ENCODE measurements at regions not wholly inside any gene's neighbourhood (a gene's known extent, or its start where the extent isn't known, plus 50 kb on each side); places are given as distances from the start of the nearest gene placed in this dataset.

- Mint-ChIP-seq H3K4me1 (no peaks in the 10 kb centered on the region), H3K27ac (no peak overlapping the region), H3K4me3 (no peak overlapping the region), H3K36me3 (no peaks in the 10 kb centered on the region), H3K9me3 (no peaks in the 10 kb centered on the region), H3K27me3 (peaks cover 0 to 25% (median 14%) of the 10 kb centered on the region in 5 donors)
- no peak overlapping the region for H3K27ac ChIP-seq (ENCODE audit: low read depth, low read length)
- POLR2A ChIA-PET = no interaction called here
- H3K9me3 ChIP-seq (ENCODE audit: control insufficient read depth in 2 of 3, low read length in 3 of 3) = no peaks in the 10 kb centered on the region
- H3K27me3 ChIP-seq (ENCODE audit: control insufficient read depth in 2 of 2, insufficient read depth in 2 of 2, low read length in 2 of 2) = no peaks in the 10 kb centered on the region
- H3K36me3 ChIP-seq (ENCODE audit: control insufficient read depth in 2 of 3, insufficient read depth in 3 of 3, low read length in 3 of 3) = no peaks in the 10 kb centered on the region
- CTCF ChIA-PET = no interaction called here
- DNase-seq = no peak
- intact Hi-C loops (cut with micrococcal nuclease) = no loop called here
- no peak for ATAC-seq
- H3K4me1 ChIP-seq (ENCODE audit: control insufficient read depth in 2 of 2, insufficient read depth in 2 of 2, low read length in 2 of 2) = no peaks in the 10 kb centered on the region
- no peak overlapping the region for H3K4me3 ChIP-seq (ENCODE audit: low read length)
Measured at GRCh38 chr5:96576876-96577275, 85.3 kb upstream of the CAST start.

- no peak for DNase-seq
- H3K36me3 ChIP-seq (ENCODE audit: control insufficient read depth in 2 of 3, insufficient read depth in 3 of 3, low read length in 3 of 3) = no peaks in the 10 kb centered on the region
- Mint-ChIP-seq H3K4me1 (no peaks in the 10 kb centered on the region), H3K27me3 (peaks cover 0 to 23% (median 14%) of the 10 kb centered on the region in 5 donors), H3K36me3 (no peaks in the 10 kb centered on the region), H3K9me3 (no peaks in the 10 kb centered on the region), H3K27ac (no peak overlapping the region), H3K4me3 (no peak overlapping the region)
- H3K27ac ChIP-seq (ENCODE audit: low read depth, low read length) = no peak overlapping the region
- no peaks in the 10 kb centered on the region for H3K27me3 ChIP-seq (ENCODE audit: control insufficient read depth in 2 of 2, insufficient read depth in 2 of 2, low read length in 2 of 2)
- H3K9me3 ChIP-seq (ENCODE audit: control insufficient read depth in 2 of 3, low read length in 3 of 3) = no peaks in the 10 kb centered on the region
- intact Hi-C loops (cut with micrococcal nuclease) = no loop called here
- H3K4me3 ChIP-seq (ENCODE audit: low read length) = no peak overlapping the region
- ChIA-PET POLR2A (no interaction called here), CTCF (no interaction called here)
- H3K4me1 ChIP-seq (ENCODE audit: control insufficient read depth in 2 of 2, insufficient read depth in 2 of 2, low read length in 2 of 2) = no peaks in the 10 kb centered on the region
- ATAC-seq = no peak
Measured at GRCh38 chr5:96577909-96578308, 84.3 kb upstream of the CAST start.

- CTCF ChIA-PET = no interaction called here
- Histone ChIP-seq H3K9me3 (ENCODE audit: control insufficient read depth in 2 of 3, low read length in 3 of 3) (no peaks in the 10 kb centered on the region), H3K36me3 (ENCODE audit: control insufficient read depth in 2 of 3, insufficient read depth in 3 of 3, low read length in 3 of 3) (no peaks in the 10 kb centered on the region), H3K27ac (ENCODE audit: low read depth, low read length) (no peak overlapping the region), H3K27me3 (ENCODE audit: control insufficient read depth in 2 of 2, insufficient read depth in 2 of 2, low read length in 2 of 2) (no peaks in the 10 kb centered on the region), H3K4me1 (ENCODE audit: control insufficient read depth in 2 of 2, insufficient read depth in 2 of 2, low read length in 2 of 2) (no peaks in the 10 kb centered on the region), H3K4me3 (ENCODE audit: low read length) (no peak overlapping the region)
- intact Hi-C loops (cut with micrococcal nuclease) = loop anchor here in 1 of 2 donors (5.0 kb wide), 1 partner anchor 42 kb away; no protein-coding TSS in a partner anchor
- DNase-seq = no peak
- ATAC-seq = no peak
- Mint-ChIP-seq H3K36me3 (no peaks in the 10 kb centered on the region), H3K27me3 (peaks cover 18 to 37% (median 28%) of the 10 kb centered on the region in 5 donors), H3K4me3 (no peak overlapping the region), H3K4me1 (peaks cover 4 to 6% (median 6%) of the 10 kb centered on the region in 7 donors), H3K9me3 (no peaks in the 10 kb centered on the region), H3K27ac (no peak overlapping the region)
- POLR2A ChIA-PET = no interaction called here
Measured at GRCh38 chr5:96579711-96580110, 82.5 kb upstream of the CAST start.

- DNase-seq (no peak), ATAC-seq (no peak)
- H3K36me3 ChIP-seq (ENCODE audit: control insufficient read depth in 2 of 3, insufficient read depth in 3 of 3, low read length in 3 of 3) = no peaks in the 10 kb centered on the region
- H3K4me1 Mint-ChIP-seq = peaks cover 5 to 8% (median 7%) of the 10 kb centered on the region in 7 donors
- intact Hi-C loops (cut with micrococcal nuclease) = loop anchor here in 1 of 2 donors (5.0 kb wide), 1 partner anchor 45 kb away; no protein-coding TSS in a partner anchor
- CTCF ChIA-PET = no interaction called here
- H3K4me3 ChIP-seq (ENCODE audit: low read length) = no peak overlapping the region
- H3K27me3 Mint-ChIP-seq = peaks cover 18 to 49% (median 38%) of the 10 kb centered on the region in 5 donors
- H3K4me3 Mint-ChIP-seq = no peak overlapping the region
- H3K27me3 ChIP-seq (ENCODE audit: control insufficient read depth in 2 of 2, insufficient read depth in 2 of 2, low read length in 2 of 2) = no peaks in the 10 kb centered on the region
- H3K9me3 Mint-ChIP-seq = no peaks in the 10 kb centered on the region
- no peaks in the 10 kb centered on the region for H3K9me3 ChIP-seq (ENCODE audit: control insufficient read depth in 2 of 3, low read length in 3 of 3)
- no peaks in the 10 kb centered on the region for H3K36me3 Mint-ChIP-seq
- no peak overlapping the region for H3K27ac Mint-ChIP-seq
- H3K27ac ChIP-seq (ENCODE audit: low read depth, low read length) = no peak overlapping the region
- POLR2A ChIA-PET = no interaction called here
- no peaks in the 10 kb centered on the region for H3K4me1 ChIP-seq (ENCODE audit: control insufficient read depth in 2 of 2, insufficient read depth in 2 of 2, low read length in 2 of 2)
Measured at GRCh38 chr5:96582343-96582742, 79.8 kb upstream of the CAST start.

GRCh38 chr5:96584712-96585111 lies 77.5 kb upstream of the CAST start:
- peaks cover 5 to 8% (median 7%) of the 10 kb centered on the region in 7 donors for H3K4me1 Mint-ChIP-seq
- peak overlapping the region in 2 of 10 donors; percentile 3 to 10 for H3K4me3 Mint-ChIP-seq
- no peaks in the 10 kb centered on the region for H3K36me3 Mint-ChIP-seq

DNA sequence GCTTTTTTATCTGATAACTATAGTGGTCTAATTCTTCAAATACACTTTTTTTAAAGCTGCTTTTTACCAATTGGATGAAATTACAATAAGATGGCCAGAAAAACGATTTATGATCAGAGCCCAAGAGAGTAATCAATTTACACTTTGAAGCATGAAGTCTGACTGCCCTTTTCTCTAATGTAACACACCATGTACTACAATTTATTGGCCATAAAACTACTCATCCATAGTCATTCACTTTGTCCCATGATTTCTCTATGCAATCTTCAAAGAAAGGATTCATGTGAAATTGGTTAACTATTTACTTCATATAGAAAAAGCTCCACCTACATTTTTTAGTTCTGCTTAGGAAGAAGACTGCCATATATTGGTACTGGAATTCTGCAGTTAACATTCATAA lies 73.6 kb upstream of the CAST start:
- Histone ChIP-seq H3K4me3 (ENCODE audit: low read length) (no peak overlapping the region), H3K9me3 (ENCODE audit: control insufficient read depth in 2 of 3, low read length in 3 of 3) (no peaks in the 10 kb centered on the region), H3K27me3 (ENCODE audit: control insufficient read depth in 2 of 2, insufficient read depth in 2 of 2, low read length in 2 of 2) (peaks cover 0 to 3% of the 10 kb centered on the region in 2 donors), H3K27ac (ENCODE audit: low read depth, low read length) (no peak overlapping the region), H3K36me3 (ENCODE audit: control insufficient read depth in 2 of 3, insufficient read depth in 3 of 3, low read length in 3 of 3) (no peaks in the 10 kb centered on the region), H3K4me1 (ENCODE audit: control insufficient read depth in 2 of 2, insufficient read depth in 2 of 2, low read length in 2 of 2) (no peaks in the 10 kb centered on the region)
- Mint-ChIP-seq H3K9me3 (no peaks in the 10 kb centered on the region), H3K4me1 (peaks cover 5 to 8% (median 7%) of the 10 kb centered on the region in 7 donors), H3K27me3 (peaks cover 12 to 69% (median 38%) of the 10 kb centered on the region in 5 donors), H3K4me3 (no peak overlapping the region), H3K27ac (no peak overlapping the region), H3K36me3 (no peaks in the 10 kb centered on the region)
- CTCF ChIA-PET = no interaction called here
- ATAC-seq (no peak), DNase-seq (no peak)
- intact Hi-C loops (cut with micrococcal nuclease) = no loop called here
- POLR2A ChIA-PET = no interaction called here

More at GRCh38 chr5:96584712-96585111, 77.5 kb upstream of the CAST start:
- Histone ChIP-seq H3K4me3 (ENCODE audit: low read length) (no peak overlapping the region), H3K4me1 (ENCODE audit: control insufficient read depth in 2 of 2, insufficient read depth in 2 of 2, low read length in 2 of 2) (no peaks in the 10 kb centered on the region), H3K27ac (ENCODE audit: low read depth, low read length) (no peak overlapping the region), H3K36me3 (ENCODE audit: control insufficient read depth in 2 of 3, insufficient read depth in 3 of 3, low read length in 3 of 3) (no peaks in the 10 kb centered on the region), H3K9me3 (ENCODE audit: control insufficient read depth in 2 of 3, low read length in 3 of 3) (no peaks in the 10 kb centered on the region), H3K27me3 (ENCODE audit: control insufficient read depth in 2 of 2, insufficient read depth in 2 of 2, low read length in 2 of 2) (peaks cover 0 to 3% of the 10 kb centered on the region in 2 donors)
- intact Hi-C loops (cut with micrococcal nuclease) = loop anchor here in 1 of 2 donors (5.0 kb wide), 1 partner anchor 47 kb away; no protein-coding TSS in a partner anchor
- Mint-ChIP-seq H3K9me3 (no peaks in the 10 kb centered on the region), H3K27me3 (peaks cover 18 to 49% (median 35%) of the 10 kb centered on the region in 5 donors), H3K27ac (no peak overlapping the region)
- ATAC-seq (peak; percentile 57), DNase-seq (no peak)
- CTCF ChIA-PET = no interaction called here
- POLR2A ChIA-PET = no interaction called here

DNA sequence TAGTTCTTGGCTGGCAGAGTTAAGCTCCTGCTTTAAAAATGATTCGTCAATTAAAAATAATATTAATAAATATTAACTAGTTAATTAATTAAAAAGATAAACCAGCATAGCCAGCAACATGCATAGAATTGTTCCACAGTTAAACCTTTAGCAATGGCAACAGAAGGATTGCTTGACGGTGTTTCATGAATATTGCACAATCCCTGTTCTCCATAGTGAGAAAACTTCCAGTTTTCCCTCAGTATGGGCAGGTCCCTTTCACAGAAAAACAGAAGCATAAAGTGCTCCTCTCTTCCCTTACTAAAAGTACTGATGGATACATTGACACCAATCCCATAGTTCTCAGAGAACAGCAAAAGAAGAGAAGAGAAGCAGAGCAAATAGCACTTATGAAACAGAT lies 71.4 kb upstream of the CAST start:
- DNase-seq (no peak), ATAC-seq (no peak)
- no peaks in the 10 kb centered on the region for H3K4me1 Mint-ChIP-seq
- no peaks in the 10 kb centered on the region for H3K9me3 Mint-ChIP-seq
- H3K27me3 Mint-ChIP-seq = peaks cover 0 to 56% (median 20%) of the 10 kb centered on the region in 5 donors
- H3K27ac ChIP-seq (ENCODE audit: low read depth, low read length) = no peak overlapping the region
- H3K27me3 ChIP-seq (ENCODE audit: control insufficient read depth in 2 of 2, insufficient read depth in 2 of 2, low read length in 2 of 2) = peaks cover 0 to 3% of the 10 kb centered on the region in 2 donors
- ChIA-PET CTCF (interaction anchor here (0.7 kb wide), 1 partner anchor 66 kb away, joined by 3 read pairs; no protein-coding TSS in a partner anchor), POLR2A (no interaction called here)
- H3K36me3 ChIP-seq (ENCODE audit: control insufficient read depth in 2 of 3, insufficient read depth in 3 of 3, low read length in 3 of 3) = no peaks in the 10 kb centered on the region
- H3K27ac Mint-ChIP-seq = no peak overlapping the region
- intact Hi-C loops (cut with micrococcal nuclease) = no loop called here
- H3K4me3 Mint-ChIP-seq = no peak overlapping the region
- no peaks in the 10 kb centered on the region for H3K4me1 ChIP-seq (ENCODE audit: control insufficient read depth in 2 of 2, insufficient read depth in 2 of 2, low read length in 2 of 2)
- H3K9me3 ChIP-seq (ENCODE audit: control insufficient read depth in 2 of 3, low read length in 3 of 3) = no peaks in the 10 kb centered on the region
- H3K36me3 Mint-ChIP-seq = no peaks in the 10 kb centered on the region
- H3K4me3 ChIP-seq (ENCODE audit: low read length) = no peak overlapping the region

Measured in naive thymus-derived CD4-positive, alpha-beta T cell (primary cell).